ENCODE measurements at regions not wholly inside any gene's neighbourhood (a gene's known extent, or its start where the extent isn't known, plus 50 kb on each side); places are given as distances from the start of the nearest gene placed in this dataset.
A peak's percentile ranks its signal among the peaks of the same experiment; 100 is the strongest.

DNA sequence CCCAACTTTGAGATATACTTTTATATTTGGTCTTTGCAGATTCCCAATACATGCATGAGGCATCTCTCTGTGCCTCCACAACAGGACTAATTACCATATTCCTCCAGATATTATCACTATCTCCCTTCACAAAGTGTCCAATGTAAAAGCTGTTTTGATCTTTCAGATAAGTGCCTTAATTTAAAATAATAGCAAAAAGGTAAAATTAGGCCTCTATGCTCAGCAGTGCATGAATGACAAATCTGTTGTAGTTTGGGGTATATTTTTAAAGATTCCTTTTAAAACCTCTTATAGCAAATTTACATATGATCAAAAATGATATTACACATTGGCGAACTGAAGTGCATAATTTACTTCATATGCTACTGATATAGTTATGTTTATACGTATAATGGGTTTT is 369.2 kb upstream of the CCNH start:
- ATAC-seq (no peak), DNase-seq (no peak)
- H3K4me1 ChIP-seq, result no peaks in the 10 kb centered on the region
- H3K27me3 ChIP-seq, result peaks cover 0 to 96% (median 83%) of the 10 kb centered on the region in 7 donors
- no peak overlapping the region for H3K4me3 ChIP-seq
- intact Hi-C loops (cut with DNase I), result loop anchor here (1.0 to 10.0 kb wide), 9 partner anchors 360 to 910 kb away; no protein-coding TSS in a partner anchor
- no peak for TF ChIP-seq CTCF (IDR thresholded peaks at IDR 0.05)
- 97% methylated on average over 2 of the region's 2 CpGs for WGBS, 2 donors
- no peaks in the 10 kb centered on the region for H3K9me3 ChIP-seq
- H3K27ac ChIP-seq, result no peak overlapping the region
- H3K36me3 ChIP-seq, result no peaks in the 10 kb centered on the region

GRCh38 chr5:87780831-87781760 is 368.4 kb upstream of the CCNH start:
- Histone ChIP-seq H3K27ac (no peak overlapping the region), H3K4me3 (no peak overlapping the region), H3K36me3 (no peaks in the 10 kb centered on the region), H3K27me3 (peaks cover 0 to 96% (median 82%) of the 10 kb centered on the region in 7 donors), H3K9me3 (no peaks in the 10 kb centered on the region), H3K4me1 (no peaks in the 10 kb centered on the region)
- peak; percentile 66 to 84 for DNase-seq
- TF ChIP-seq CTCF (IDR thresholded peaks at IDR 0.05), result peak; percentile 82 to 97 (median 94)
- intact Hi-C loops (cut with DNase I), result loop anchor here (1.0 to 10.0 kb wide), 9 partner anchors 361 to 911 kb away; no protein-coding TSS in a partner anchor
- peak; percentile 88 to 98 (median 95) for ATAC-seq
- 11% methylated on average over 13 of the region's 13 CpGs for WGBS, 2 donors

- DNase-seq, result no peak
- no peaks in the 10 kb centered on the region for H3K36me3 ChIP-seq
- no peak overlapping the region for H3K4me3 ChIP-seq
- H3K4me1 ChIP-seq, result no peaks in the 10 kb centered on the region
- 69% methylated on average over 1 of the region's 1 CpG for WGBS, 2 donors
- intact Hi-C loops (cut with DNase I), result no loop called here
- H3K27me3 ChIP-seq, result peaks cover 0 to 82% (median 66%) of the 10 kb centered on the region in 7 donors
- H3K27ac ChIP-seq, result no peak overlapping the region
- no peak for TF ChIP-seq CTCF (IDR thresholded peaks at IDR 0.05)
- ATAC-seq, result no peak
- no peaks in the 10 kb centered on the region for H3K9me3 ChIP-seq
Observed at GRCh38 chr5:87778876-87779275, 366.1 kb upstream of the CCNH start.

DNA sequence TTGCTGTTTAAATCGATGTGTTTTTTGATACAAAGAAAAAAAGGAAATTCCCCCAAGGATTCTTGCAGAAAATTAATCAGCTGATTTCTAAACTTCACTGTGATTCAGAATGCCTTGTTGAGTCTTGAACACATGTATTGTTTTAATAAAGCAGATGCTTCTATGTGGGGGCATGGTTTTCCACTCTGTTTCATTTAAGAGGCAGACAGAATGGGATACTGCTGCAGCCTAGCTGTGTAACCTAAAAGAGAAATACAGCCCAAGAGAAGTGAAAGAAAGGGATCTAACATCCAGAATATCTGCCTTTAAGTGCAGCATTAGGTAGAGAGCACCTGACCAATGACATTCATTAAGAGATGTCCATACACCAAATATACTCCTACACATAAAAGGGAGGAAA is 365.1 kb upstream of the CCNH start:
- ATAC-seq, result no peak
- H3K27me3 ChIP-seq, result peaks cover 0 to 79% (median 60%) of the 10 kb centered on the region in 7 donors

More for the DNA sequence above, 365.1 kb upstream of the CCNH start:
- H3K36me3 ChIP-seq, result no peaks in the 10 kb centered on the region
- no peak for DNase-seq
- H3K4me3 ChIP-seq, result no peak overlapping the region
- intact Hi-C loops (cut with DNase I), result no loop called here
- H3K4me1 ChIP-seq, result no peaks in the 10 kb centered on the region
- no peak overlapping the region for H3K27ac ChIP-seq
- no peaks in the 10 kb centered on the region for H3K9me3 ChIP-seq
- no peak for TF ChIP-seq CTCF (IDR thresholded peaks at IDR 0.05)
- 59 to 65% methylated on average over 1 of the region's 1 CpG for WGBS, 2 donors

Data from heart right ventricle (tissue), 16 donors.